Spleen (tissue), 7 donors: ENCODE measurements at regions not wholly inside any gene's neighbourhood (a gene's known extent, or its start where the extent isn't known, plus 50 kb on each side); places are given as distances from the start of the nearest gene placed in this dataset.

Source experiments
- POLR2A ChIP-seq, 3 donors: fragments of 450-650 bp; IDR thresholded peaks; one replicate each; pipeline ENCODE4 v1.5.1; 2017; ENCODE audit warnings: antibody characterized with exemption in 3 of 3, mild to moderate bottlenecking in 1 of 3
- POLR2AphosphoS5 ChIP-seq, 3 donors: sonication (generic); formaldehyde crosslinking; IDR thresholded peaks; one replicate each; pipeline ENCODE4 v1.5.1; 2017; ENCODE audit warnings: antibody characterized with exemption in 3 of 3
- TF ChIP-seq, protein P1 (sequence below), 11 experiments: fragments of 200-600 bp in 7 of 11; fragments of 450-650 bp in 4 of 11; sonication (generic) in 4 of 11; IDR thresholded peaks in 8 of 11; conservative IDR thresholded peaks in 3 of 11; 1 replicate in 7 of 11; 2 replicates in 4 of 11; pipeline versions ENCODE4 v1.4.0 to v1.8.0; 2016 to 2021; ENCODE audit warnings: antibody characterized with exemption in 11 of 11, inconsistent platforms in 4 of 11, mild to moderate bottlenecking in 1 of 11
- donor health status: DM: no; HTN: no; CAD: no; lungs with moderate emphysema.
- donor health status: DM: no; HTN: no; CAD: no.
- donor health status: DM: no; HTN: no; CAD: no.

DNA sequence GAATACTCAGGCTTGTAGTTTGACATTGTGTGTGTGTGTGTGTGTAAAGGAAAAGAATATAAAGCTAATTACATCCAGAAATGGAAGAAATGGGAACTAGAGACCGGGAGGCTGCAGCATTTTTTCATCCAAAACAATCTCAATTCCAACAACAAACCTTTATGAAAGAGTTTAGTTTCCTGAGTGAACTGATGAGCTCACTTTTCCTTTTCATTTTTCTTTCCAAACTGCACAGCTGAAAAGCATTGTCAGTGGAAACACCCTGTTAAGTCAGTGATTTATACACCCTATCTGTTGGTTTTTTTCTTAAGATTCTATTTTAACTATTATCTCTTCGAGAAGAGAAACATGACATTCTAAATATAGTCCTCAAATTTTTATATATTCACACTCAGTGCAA lies 130.9 kb downstream of the RFPL4B start:
- TF ChIP-seq, protein P1, sequence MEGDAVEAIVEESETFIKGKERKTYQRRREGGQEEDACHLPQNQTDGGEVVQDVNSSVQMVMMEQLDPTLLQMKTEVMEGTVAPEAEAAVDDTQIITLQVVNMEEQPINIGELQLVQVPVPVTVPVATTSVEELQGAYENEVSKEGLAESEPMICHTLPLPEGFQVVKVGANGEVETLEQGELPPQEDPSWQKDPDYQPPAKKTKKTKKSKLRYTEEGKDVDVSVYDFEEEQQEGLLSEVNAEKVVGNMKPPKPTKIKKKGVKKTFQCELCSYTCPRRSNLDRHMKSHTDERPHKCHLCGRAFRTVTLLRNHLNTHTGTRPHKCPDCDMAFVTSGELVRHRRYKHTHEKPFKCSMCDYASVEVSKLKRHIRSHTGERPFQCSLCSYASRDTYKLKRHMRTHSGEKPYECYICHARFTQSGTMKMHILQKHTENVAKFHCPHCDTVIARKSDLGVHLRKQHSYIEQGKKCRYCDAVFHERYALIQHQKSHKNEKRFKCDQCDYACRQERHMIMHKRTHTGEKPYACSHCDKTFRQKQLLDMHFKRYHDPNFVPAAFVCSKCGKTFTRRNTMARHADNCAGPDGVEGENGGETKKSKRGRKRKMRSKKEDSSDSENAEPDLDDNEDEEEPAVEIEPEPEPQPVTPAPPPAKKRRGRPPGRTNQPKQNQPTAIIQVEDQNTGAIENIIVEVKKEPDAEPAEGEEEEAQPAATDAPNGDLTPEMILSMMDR (IDR thresholded peaks at IDR 0.05 in 8 of 11, conservative IDR thresholded peaks at IDR 0.05 in 3 of 11): no peak
- TF ChIP-seq POLR2A (IDR thresholded peaks at IDR 0.05) (no peak), POLR2AphosphoS5 (IDR thresholded peaks at IDR 0.05) (no peak)
